ENCODE measurements at regions not wholly inside any gene's neighbourhood (a gene's known extent, or its start where the extent isn't known, plus 50 kb on each side); places are given as distances from the start of the nearest gene placed in this dataset.

- no peak for DNase-seq
- peak overlapping the region in 3 of 6 donors; percentile 16 to 32 (median 17) for H3K27ac Mint-ChIP-seq
- H3K4me1 Mint-ChIP-seq, result peaks cover 5 to 6% (median 6%) of the 10 kb centered on the region in 3 donors
- no peaks in the 10 kb centered on the region for H3K27me3 Mint-ChIP-seq
- no peaks in the 10 kb centered on the region for H3K36me3 Mint-ChIP-seq
- H3K4me3 Mint-ChIP-seq, result peak overlapping the region; percentile 58 to 90 (median 73)
- H3K9me3 Mint-ChIP-seq, result no peaks in the 10 kb centered on the region
- ATAC-seq (ENCODE audit: low read depth in 2 of 2), result no peak
Measured at GRCh38 chr13:63636316-63636993, 2220.8 kb upstream of the PCDH20 start.

- peaks cover 5 to 6% (median 6%) of the 10 kb centered on the region in 3 donors for H3K4me1 Mint-ChIP-seq
- no peak for ATAC-seq (ENCODE audit: low read depth in 2 of 2)
- no peak for DNase-seq
- H3K27ac Mint-ChIP-seq, result no peak overlapping the region
- no peaks in the 10 kb centered on the region for H3K27me3 Mint-ChIP-seq
- H3K4me3 Mint-ChIP-seq, result no peak overlapping the region
- peaks cover 0 to 3% (median 0%) of the 10 kb centered on the region in 7 donors for H3K9me3 Mint-ChIP-seq
- no peaks in the 10 kb centered on the region for H3K36me3 Mint-ChIP-seq
Measured at GRCh38 chr13:63632321-63632720, 2216.7 kb upstream of the PCDH20 start.

- peaks cover 0 to 3% (median 0%) of the 10 kb centered on the region in 7 donors for H3K9me3 Mint-ChIP-seq
- H3K36me3 Mint-ChIP-seq, result no peaks in the 10 kb centered on the region
- H3K27me3 Mint-ChIP-seq, result no peaks in the 10 kb centered on the region
- DNase-seq (no peak), ATAC-seq (ENCODE audit: low read depth in 2 of 2) (no peak)
- no peak overlapping the region for H3K27ac Mint-ChIP-seq
- H3K4me1 Mint-ChIP-seq, result no peaks in the 10 kb centered on the region
- no peak overlapping the region for H3K4me3 Mint-ChIP-seq
Measured at GRCh38 chr13:63631006-63631405, 2215.4 kb upstream of the PCDH20 start.

GRCh38 chr13:63629591-63629990, 2213.9 kb upstream of the PCDH20 start:
- no peak for DNase-seq

GRCh38 chr13:63628310-63628709, 2212.7 kb upstream of the PCDH20 start:
- H3K4me3 Mint-ChIP-seq, result no peak overlapping the region
- H3K27ac Mint-ChIP-seq, result no peak overlapping the region
- H3K9me3 Mint-ChIP-seq, result peaks cover 0 to 5% (median 3%) of the 10 kb centered on the region in 7 donors
- H3K4me1 Mint-ChIP-seq, result no peaks in the 10 kb centered on the region
- H3K36me3 Mint-ChIP-seq, result no peaks in the 10 kb centered on the region
- no peaks in the 10 kb centered on the region for H3K27me3 Mint-ChIP-seq
- ATAC-seq (ENCODE audit: low read depth in 2 of 2) (no peak), DNase-seq (no peak)

More at GRCh38 chr13:63629591-63629990, 2213.9 kb upstream of the PCDH20 start:
- peaks cover 0 to 3% (median 0%) of the 10 kb centered on the region in 7 donors for H3K9me3 Mint-ChIP-seq
- H3K4me3 Mint-ChIP-seq, result no peak overlapping the region
- no peaks in the 10 kb centered on the region for H3K27me3 Mint-ChIP-seq
- H3K36me3 Mint-ChIP-seq, result no peaks in the 10 kb centered on the region
- ATAC-seq (ENCODE audit: low read depth in 2 of 2), result no peak
- H3K4me1 Mint-ChIP-seq, result no peaks in the 10 kb centered on the region
- H3K27ac Mint-ChIP-seq, result no peak overlapping the region

- no peak overlapping the region for H3K4me3 Mint-ChIP-seq
- no peaks in the 10 kb centered on the region for H3K27me3 Mint-ChIP-seq
- H3K27ac Mint-ChIP-seq, result no peak overlapping the region
- peaks cover 0 to 12% (median 3%) of the 10 kb centered on the region in 7 donors for H3K9me3 Mint-ChIP-seq
- DNase-seq (no peak), ATAC-seq (ENCODE audit: low read depth in 2 of 2) (no peak)
- H3K36me3 Mint-ChIP-seq, result no peaks in the 10 kb centered on the region
- no peaks in the 10 kb centered on the region for H3K4me1 Mint-ChIP-seq
Measured at GRCh38 chr13:63625869-63626268, 2210.2 kb upstream of the PCDH20 start.

GRCh38 chr13:63614874-63615612, 2199.4 kb upstream of the PCDH20 start:
- Mint-ChIP-seq H3K4me1 (no peaks in the 10 kb centered on the region), H3K27ac (no peak overlapping the region), H3K9me3 (peaks cover 0 to 8% (median 2%) of the 10 kb centered on the region in 7 donors), H3K27me3 (no peaks in the 10 kb centered on the region), H3K36me3 (no peaks in the 10 kb centered on the region), H3K4me3 (no peak overlapping the region)
- ATAC-seq (ENCODE audit: low read depth in 2 of 2), result no peak
- DNase-seq, result no peak

- H3K9me3 Mint-ChIP-seq, result peaks cover 9 to 45% (median 14%) of the 10 kb centered on the region in 7 donors
- no peak overlapping the region for H3K4me3 Mint-ChIP-seq
- H3K27ac Mint-ChIP-seq, result no peak overlapping the region
- no peaks in the 10 kb centered on the region for H3K4me1 Mint-ChIP-seq
- no peaks in the 10 kb centered on the region for H3K36me3 Mint-ChIP-seq
- no peaks in the 10 kb centered on the region for H3K27me3 Mint-ChIP-seq
- no peak for DNase-seq
- no peak for ATAC-seq (ENCODE audit: low read depth in 2 of 2)
Measured at GRCh38 chr13:63607153-63607552, 2191.5 kb upstream of the PCDH20 start.

- H3K27ac Mint-ChIP-seq, result no peak overlapping the region
- H3K27me3 Mint-ChIP-seq, result no peaks in the 10 kb centered on the region
- peaks cover 5 to 45% (median 14%) of the 10 kb centered on the region in 7 donors for H3K9me3 Mint-ChIP-seq
- H3K4me1 Mint-ChIP-seq, result no peaks in the 10 kb centered on the region
- no peak overlapping the region for H3K4me3 Mint-ChIP-seq
- ATAC-seq (ENCODE audit: low read depth in 2 of 2) (no peak), DNase-seq (no peak)
- no peaks in the 10 kb centered on the region for H3K36me3 Mint-ChIP-seq
Measured at GRCh38 chr13:63605962-63606361, 2190.3 kb upstream of the PCDH20 start.

- Mint-ChIP-seq H3K27me3 (no peaks in the 10 kb centered on the region), H3K4me3 (no peak overlapping the region), H3K36me3 (no peaks in the 10 kb centered on the region), H3K27ac (no peak overlapping the region), H3K9me3 (peaks cover 5 to 45% (median 16%) of the 10 kb centered on the region in 7 donors), H3K4me1 (no peaks in the 10 kb centered on the region)
- DNase-seq (no peak), ATAC-seq (ENCODE audit: low read depth in 2 of 2) (no peak)
Measured at GRCh38 chr13:63605403-63605802, 2189.8 kb upstream of the PCDH20 start.

GRCh38 chr13:63595811-63596210, 2180.2 kb upstream of the PCDH20 start:
- ATAC-seq (ENCODE audit: low read depth in 2 of 2), result no peak
- H3K27ac Mint-ChIP-seq, result no peak overlapping the region
- DNase-seq, result no peak
- no peaks in the 10 kb centered on the region for H3K27me3 Mint-ChIP-seq
- H3K4me3 Mint-ChIP-seq, result no peak overlapping the region
- peaks cover 0 to 10% (median 3%) of the 10 kb centered on the region in 7 donors for H3K9me3 Mint-ChIP-seq
- no peaks in the 10 kb centered on the region for H3K36me3 Mint-ChIP-seq
- no peaks in the 10 kb centered on the region for H3K4me1 Mint-ChIP-seq

GRCh38 chr13:63586467-63586866, 2170.8 kb upstream of the PCDH20 start:
- Mint-ChIP-seq H3K9me3 (peaks cover 0 to 15% (median 7%) of the 10 kb centered on the region in 7 donors), H3K27ac (no peak overlapping the region), H3K27me3 (no peaks in the 10 kb centered on the region), H3K4me1 (no peaks in the 10 kb centered on the region), H3K36me3 (no peaks in the 10 kb centered on the region), H3K4me3 (no peak overlapping the region)
- DNase-seq (no peak), ATAC-seq (ENCODE audit: low read depth in 2 of 2) (no peak)

- Mint-ChIP-seq H3K4me1 (no peaks in the 10 kb centered on the region), H3K36me3 (no peaks in the 10 kb centered on the region), H3K27ac (no peak overlapping the region), H3K9me3 (peaks cover 6 to 29% (median 16%) of the 10 kb centered on the region in 7 donors), H3K4me3 (no peak overlapping the region), H3K27me3 (no peaks in the 10 kb centered on the region)
- DNase-seq (no peak), ATAC-seq (ENCODE audit: low read depth in 2 of 2) (no peak)
Measured at GRCh38 chr13:63578796-63579195, 2163.1 kb upstream of the PCDH20 start.

- H3K4me1 Mint-ChIP-seq, result no peaks in the 10 kb centered on the region
- ATAC-seq (ENCODE audit: low read depth in 2 of 2) (no peak), DNase-seq (no peak)
- no peaks in the 10 kb centered on the region for H3K36me3 Mint-ChIP-seq
- H3K27me3 Mint-ChIP-seq, result no peaks in the 10 kb centered on the region
- no peak overlapping the region for H3K4me3 Mint-ChIP-seq
- H3K27ac Mint-ChIP-seq, result no peak overlapping the region
- H3K9me3 Mint-ChIP-seq, result peaks cover 2 to 10% (median 4%) of the 10 kb centered on the region in 7 donors
Measured at GRCh38 chr13:63567031-63567430, 2151.4 kb upstream of the PCDH20 start.
